Hepatic stellate cell (primary cell): ENCODE measurements at regions not wholly inside any gene's neighbourhood (a gene's known extent, or its start where the extent isn't known, plus 50 kb on each side); places are given as distances from the start of the nearest gene placed in this dataset.
"Not testable (repeated sequence)": the region's sequence is repeated elsewhere in the genome, so short reads cannot be mapped to it uniquely, and the experiment has no call there.

Experiments
- DNase-seq: peaks from one replicate; pipeline ENCODE4 v3.0.0; 2011; ENCODE audit warnings: low spot score

DNA sequence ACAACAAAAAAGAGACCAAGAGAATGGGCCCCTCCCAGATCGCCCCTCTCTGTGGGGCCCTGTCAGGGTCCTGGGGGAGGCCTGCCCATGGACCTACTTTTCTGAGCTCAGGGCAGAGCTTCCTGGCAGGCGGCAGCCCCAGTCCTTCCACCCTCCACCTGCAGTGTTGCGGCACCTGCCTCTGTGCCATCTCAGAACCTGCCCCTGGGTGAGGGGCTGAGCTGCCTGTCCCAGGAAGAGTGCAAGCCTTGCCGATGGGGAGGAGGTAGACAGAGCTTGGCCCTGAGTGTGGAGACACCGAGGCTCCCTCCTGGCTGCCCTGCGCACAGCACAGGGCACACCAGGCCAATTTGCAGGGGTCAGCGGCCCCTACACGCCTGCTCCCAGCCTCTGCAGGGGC, 67.5 kb downstream of the UNCX start:
- DNase-seq: no peak

- no peak for DNase-seq
Observed at GRCh38 chr7:1300636-1301035, 68.0 kb downstream of the UNCX start.

DNA sequence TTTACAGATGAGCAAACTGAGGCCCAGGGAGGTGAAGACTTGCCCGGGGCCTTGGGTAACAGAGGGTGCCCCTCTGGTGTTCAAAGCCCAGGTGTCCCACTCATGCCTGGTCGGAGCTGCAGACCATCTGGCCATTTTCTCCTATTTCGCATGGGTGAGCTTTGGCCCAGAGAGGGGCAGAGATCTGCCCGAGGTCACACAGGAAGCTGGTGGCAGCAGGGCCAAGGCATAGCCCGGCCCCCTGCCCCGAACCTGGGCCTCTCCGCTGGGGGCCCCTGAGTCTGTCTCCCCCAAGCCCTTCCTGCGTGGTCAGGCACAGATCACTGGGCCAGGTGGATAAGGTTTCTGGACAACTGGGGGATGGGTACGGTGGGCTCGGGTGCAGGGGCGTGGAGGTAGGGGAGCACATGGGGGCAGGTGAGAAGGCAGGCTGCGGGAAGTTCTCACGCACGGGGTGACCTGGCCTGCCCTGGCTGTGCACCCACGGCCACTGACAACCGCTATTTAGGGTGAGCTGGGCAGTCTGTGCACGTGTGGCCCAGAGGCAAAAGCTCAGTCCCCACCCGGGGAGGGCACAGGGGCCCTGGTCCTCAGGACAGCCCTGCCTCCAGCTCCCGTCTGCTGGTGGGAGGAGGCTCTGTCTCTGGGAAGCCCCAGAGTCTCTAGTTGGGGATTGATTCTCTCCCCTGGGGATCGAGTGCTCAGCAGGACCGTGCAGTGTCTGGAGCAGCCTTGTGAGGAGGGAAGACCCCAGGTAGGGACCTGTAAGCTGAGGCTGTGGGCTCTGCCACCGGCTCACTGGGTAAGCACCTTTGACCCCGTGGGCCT, 68.6 kb downstream of the UNCX start:
- no peak for DNase-seq

GRCh38 chr7:1301882-1302251, 69.2 kb downstream of the UNCX start:
- DNase-seq: no peak

GRCh38 chr7:1302936-1303335, 70.3 kb downstream of the UNCX start:
- no peak for DNase-seq

DNA sequence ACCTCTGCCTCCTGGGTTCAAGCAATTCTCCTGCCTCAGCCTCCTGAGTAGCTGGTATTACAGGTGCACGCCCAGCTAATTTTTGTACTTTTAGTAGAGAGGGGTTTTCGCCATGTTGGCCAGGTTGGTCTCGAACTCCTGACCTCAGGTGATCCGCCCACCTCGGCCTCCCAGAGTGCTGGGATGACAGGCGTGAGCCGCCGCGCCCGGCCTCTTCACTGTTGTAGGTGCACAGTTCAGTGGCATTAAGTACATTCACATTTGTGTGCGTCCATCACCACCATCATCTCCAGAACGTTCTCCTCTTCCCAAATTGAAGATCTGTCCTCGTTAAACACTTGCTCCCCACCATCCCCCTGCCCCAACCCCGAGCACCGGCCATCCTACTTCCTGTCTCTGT, 71.3 kb downstream of the UNCX start:
- DNase-seq: not testable (repeated sequence)

GRCh38 chr7:1305873-1306272, 73.2 kb downstream of the UNCX start:
- no peak for DNase-seq

- DNase-seq: no peak
Observed at GRCh38 chr7:1307828-1308227, 75.2 kb downstream of the UNCX start.

- DNase-seq: no peak
Observed at GRCh38 chr7:1309290-1309689, 76.6 kb downstream of the UNCX start.

DNA sequence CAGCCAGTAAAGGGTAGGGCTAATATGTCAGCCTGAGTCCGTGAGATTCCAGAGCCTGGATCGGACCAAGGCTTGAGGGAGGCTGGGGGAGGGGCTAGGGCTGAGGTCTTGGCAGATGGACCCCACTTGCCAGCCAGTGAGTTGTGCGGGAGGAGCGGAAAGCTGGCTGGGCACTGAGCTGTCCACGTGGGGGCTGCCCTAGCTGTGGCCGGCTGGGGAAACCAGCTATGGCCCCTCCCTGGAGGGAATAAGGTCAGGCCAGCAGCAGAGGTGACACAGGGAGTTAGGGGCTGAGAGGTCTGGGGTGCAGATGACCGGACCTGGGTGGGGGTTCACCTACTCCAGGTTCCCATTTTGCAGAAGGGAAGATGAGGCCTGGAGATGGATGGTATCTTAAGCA, 77.3 kb downstream of the UNCX start:
- DNase-seq: no peak

DNA sequence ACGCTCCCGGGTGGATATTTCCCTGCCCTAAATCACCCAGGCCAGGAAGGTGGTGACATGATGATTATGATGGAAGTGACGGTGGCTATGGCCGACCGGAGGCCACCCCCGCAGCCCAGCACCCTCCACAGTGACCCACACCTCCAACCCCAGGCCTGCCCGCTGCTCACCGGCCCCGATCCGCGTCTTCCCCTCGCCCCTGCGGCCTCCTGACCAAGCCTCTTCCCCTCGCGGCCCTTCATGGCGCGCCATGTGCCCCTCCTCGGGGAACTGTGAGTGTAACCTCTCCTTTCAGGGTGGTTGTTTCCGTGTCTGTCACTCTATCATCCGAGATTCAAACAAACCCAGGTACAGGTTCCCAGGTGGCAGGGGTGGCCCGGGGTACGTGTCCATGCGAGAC, 78.3 kb downstream of the UNCX start:
- no peak for DNase-seq

DNA sequence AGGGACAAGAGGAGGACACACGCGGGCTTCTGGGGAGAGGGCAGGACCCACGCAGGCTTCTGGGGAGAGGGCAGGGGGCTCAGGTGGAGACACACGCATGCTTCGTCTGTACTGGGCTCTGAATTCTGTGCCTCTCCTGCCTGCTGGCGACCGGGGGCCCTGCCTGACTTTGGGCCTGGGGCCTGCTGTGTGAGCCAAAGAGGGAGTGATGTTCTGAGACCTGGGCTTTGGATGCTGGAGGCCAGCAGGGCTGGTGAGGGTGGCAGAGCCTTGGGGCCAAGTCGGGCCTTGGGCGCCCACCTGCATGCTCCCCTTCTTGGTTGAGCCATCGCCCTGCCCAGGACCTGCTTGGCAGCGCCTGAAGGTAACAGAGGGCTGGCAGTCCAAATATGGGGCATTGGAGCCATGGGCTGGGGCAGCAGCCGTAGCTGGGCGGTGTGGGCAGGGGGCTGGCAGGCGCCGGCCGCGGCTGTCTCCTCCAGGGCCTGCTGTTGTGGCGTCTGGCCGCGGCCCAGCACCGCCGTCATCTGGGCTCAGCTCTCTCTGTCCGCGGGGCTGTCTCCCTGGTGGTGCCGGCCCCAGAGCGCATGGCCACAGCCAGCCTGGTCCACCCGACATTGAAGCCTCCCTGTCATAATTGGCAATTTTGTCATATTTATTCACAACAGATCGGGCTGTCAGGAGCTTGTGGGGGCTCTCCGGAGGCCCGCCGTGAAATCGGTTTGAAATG, 78.9 kb downstream of the UNCX start:
- DNase-seq: no peak

GRCh38 chr7:1312136-1313070, 79.7 kb downstream of the UNCX start:
- DNase-seq: no peak

DNA sequence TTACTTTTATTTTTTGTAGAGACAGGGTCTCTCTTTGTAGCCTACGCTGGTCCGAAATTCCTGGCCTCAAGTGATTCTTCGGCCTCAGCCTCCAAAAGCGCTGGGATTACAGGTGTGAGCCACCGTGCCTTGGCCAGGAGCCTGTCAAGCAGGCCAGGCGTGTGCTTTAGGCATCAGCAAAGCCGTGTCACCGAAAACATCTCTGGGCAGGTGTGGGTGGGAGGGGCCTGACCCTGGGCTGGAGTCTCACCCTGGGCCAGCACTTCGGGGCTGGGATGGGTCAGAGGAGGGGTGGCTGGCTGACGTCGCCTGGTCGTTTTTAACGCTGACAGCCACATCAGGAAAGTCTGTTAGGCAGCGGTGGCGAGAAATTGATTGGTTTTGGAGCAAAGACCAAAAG, 80.9 kb downstream of the UNCX start:
- no peak for DNase-seq

DNA sequence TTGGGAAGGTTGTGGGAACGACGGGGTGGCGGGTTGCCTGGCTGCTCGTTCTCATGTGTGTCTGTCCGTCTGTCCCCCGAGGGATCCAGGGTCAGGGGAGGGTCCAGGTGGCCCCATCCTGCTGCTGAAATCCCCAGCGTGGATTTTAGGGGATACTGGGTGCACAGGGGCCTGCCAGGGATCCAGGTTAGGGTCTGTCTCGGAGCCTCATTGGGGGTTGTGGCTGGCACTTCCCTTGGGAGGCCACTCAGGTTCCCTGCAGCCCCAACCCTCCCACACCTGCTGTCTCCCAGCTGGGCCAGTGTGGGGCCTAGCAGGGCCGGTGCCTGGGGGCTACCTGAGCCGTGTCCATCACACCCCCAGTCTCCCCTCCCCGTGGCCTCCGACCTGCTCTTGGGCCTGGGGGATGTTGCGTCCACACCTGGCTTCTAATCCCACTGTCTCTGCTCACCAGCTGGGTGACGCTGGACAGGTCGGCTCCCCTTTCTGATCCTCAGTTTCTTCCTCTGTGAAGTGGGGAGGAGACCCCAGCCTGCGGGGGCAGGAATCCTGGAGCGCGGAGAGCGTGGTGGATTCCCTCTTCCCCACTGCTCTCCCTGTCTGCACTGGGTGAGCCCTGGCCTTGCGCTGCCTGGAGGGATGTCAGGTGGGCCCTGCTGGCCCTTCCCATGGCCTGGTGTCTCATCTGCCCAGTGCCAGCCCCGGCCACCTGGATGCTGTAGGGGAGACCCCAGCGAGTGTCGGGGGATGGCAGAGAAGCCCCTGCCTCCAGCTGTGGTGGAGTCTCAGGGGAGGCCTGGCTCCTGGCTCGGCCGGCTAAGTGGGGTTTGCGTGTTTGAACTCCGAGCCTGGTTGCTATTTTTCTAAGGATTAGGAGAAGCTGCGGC, 81.6 kb downstream of the UNCX start:
- DNase-seq: no peak

DNA sequence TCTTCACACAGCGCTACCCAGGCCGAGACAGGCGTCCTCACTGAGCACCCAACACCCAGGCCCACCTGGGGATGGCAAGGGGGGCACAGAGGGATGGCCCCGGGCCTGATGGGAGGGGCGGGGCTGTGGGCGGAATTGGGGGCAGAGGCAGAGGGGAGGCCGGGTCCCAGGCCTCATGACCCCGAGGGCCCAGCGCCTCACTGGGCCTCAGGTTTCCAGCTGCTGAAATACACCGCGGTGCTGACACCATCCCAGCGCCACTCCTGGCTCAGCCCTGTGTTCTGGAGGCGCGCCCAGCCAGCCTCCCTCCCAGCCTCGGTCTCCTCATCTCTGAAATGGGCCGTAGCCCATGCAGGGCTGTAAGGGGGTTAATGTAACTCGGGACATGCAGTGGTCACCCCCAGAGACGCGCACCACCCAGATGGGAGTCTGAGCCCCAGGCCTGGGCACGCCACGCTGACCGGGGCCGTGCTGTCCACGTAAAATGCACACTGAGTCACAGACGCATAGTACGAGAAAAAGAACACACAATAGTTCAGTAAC, 82.3 kb downstream of the UNCX start:
- DNase-seq: no peak

- DNase-seq: no peak
Observed at GRCh38 chr7:1316086-1316485, 83.4 kb downstream of the UNCX start.

GRCh38 chr7:1317646-1318045, 85.0 kb downstream of the UNCX start:
- no peak for DNase-seq

DNA sequence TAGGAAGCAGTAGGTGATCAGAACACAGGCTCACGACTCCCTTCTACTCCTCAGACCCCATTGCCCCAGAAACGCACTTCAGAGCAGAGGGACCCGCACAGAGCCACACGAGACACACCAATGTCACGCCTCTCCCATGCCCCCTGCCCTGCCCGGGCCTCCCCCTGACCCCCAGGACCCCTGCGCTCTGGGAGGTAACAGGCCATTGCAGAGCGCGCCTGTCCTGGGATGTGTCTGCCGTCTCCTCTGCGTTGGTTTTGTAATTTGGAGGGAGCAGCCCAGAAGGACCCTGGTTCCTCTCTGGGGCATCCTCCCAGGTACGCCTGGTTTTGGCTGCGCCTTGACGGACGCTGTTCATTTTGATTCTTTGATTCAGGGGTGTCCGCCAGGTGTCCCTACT, 85.4 kb downstream of the UNCX start:
- DNase-seq: no peak

GRCh38 chr7:1318661-1319060, 86.0 kb downstream of the UNCX start:
- DNase-seq: no peak

GRCh38 chr7:1320616-1321240, 88.1 kb downstream of the UNCX start:
- DNase-seq: no peak
